ENCODE measurements at regions not wholly inside any gene's neighbourhood (a gene's known extent, or its start where the extent isn't known, plus 50 kb on each side); places are given as distances from the start of the nearest gene placed in this dataset.
"Not testable (repeated sequence)": the region's sequence is repeated elsewhere in the genome, so short reads cannot be mapped to it uniquely, and the experiment has no call there.

GRCh38 chr15:77890911-77891801, 186.4 kb downstream of the TBC1D2B start:
- not testable (repeated sequence) for TF ChIP-seq REST (tag by site-specific recombination; IDR thresholded peaks at IDR 0.05); OVOL3 (tag by site-specific recombination; IDR thresholded peaks at IDR 0.05); ZNF324 (tag by site-specific recombination; IDR thresholded peaks at IDR 0.05); ZBTB49 (tag by site-specific recombination; IDR thresholded peaks at IDR 0.05; ENCODE audit: low read depth); YY1 (tag by site-specific recombination; IDR thresholded peaks at IDR 0.05); TCF7L2 (IDR thresholded peaks at IDR 0.05; ENCODE audit: borderline replicate concordance, low read depth, low read length); ZNF214 (tag by site-specific recombination; IDR thresholded peaks at IDR 0.05; ENCODE audit: borderline replicate concordance); ZSCAN16 (tag by site-specific recombination; IDR thresholded peaks at IDR 0.05); ZNF449 (tag by site-specific recombination; IDR thresholded peaks at IDR 0.05); FEZF1 (tag by site-specific recombination; IDR thresholded peaks at IDR 0.05)

Data from HEK293 (cell line).